CD4-positive, CD25-positive, alpha-beta regulatory T cell (primary cell): ENCODE measurements at regions not wholly inside any gene's neighbourhood (a gene's known extent, or its start where the extent isn't known, plus 50 kb on each side); places are given as distances from the start of the nearest gene placed in this dataset.
A peak's percentile ranks its signal among the peaks of the same experiment; 100 is the strongest.
"Not testable (repeated sequence)": the region's sequence is repeated elsewhere in the genome, so short reads cannot be mapped to it uniquely, and the experiment has no call there.

Experiments
- ATAC-seq, 2 donors: fragments of 150-1000 bp; cut with Tn5 transposase; one replicate each; pipeline ENCODE4 v1.10.0; 2021; ENCODE audit warnings: low read depth in 2 of 2, moderate number of reproducible peaks in 2 of 2, moderate library complexity in 1 of 2
- DNase-seq, 3 donors: peaks; one replicate each; pipeline versions ENCODE4 v3.0.0 to v3.0.0-alpha.2; 2012 to 2022; ENCODE audit warnings: mixed read lengths in 1 of 3
- H3K27ac ChIP-seq: one replicate; pipeline ENCODE4 v1.7.0; 2013; ENCODE audit warnings: mild to moderate bottlenecking, low read length; ENCODE audit not compliant: insufficient read depth, poor library complexity, severe bottlenecking
- H3K27me3 ChIP-seq: one replicate; pipeline ENCODE4 v1.7.0; 2013; ENCODE audit warnings: low read length; ENCODE audit not compliant: control insufficient read depth, insufficient read depth
- H3K36me3 ChIP-seq: one replicate; pipeline ENCODE4 v1.7.0; 2013; ENCODE audit warnings: mild to moderate bottlenecking, low read length, moderate library complexity; ENCODE audit not compliant: control insufficient read depth, insufficient read depth
- H3K4me1 ChIP-seq: 2 replicates; pipeline ENCODE4 v1.7.0; 2013; ENCODE audit warnings: mild to moderate bottlenecking, low read length; ENCODE audit not compliant: insufficient read depth, control insufficient read depth, poor library complexity, severe bottlenecking
- H3K4me3 ChIP-seq: one replicate; pipeline ENCODE4 v1.7.0; 2013; ENCODE audit warnings: low read depth, mild to moderate bottlenecking, low read length, moderate library complexity
- H3K9me3 ChIP-seq, 2 experiments: 1 replicate in 1 of 2; 2 replicates in 1 of 2; pipeline ENCODE4 v1.7.0; 2013; ENCODE audit warnings: low read length in 2 of 2, mild to moderate bottlenecking in 1 of 2, moderate library complexity in 1 of 2; ENCODE audit not compliant: control insufficient read depth in 2 of 2
- H3K27ac Mint-ChIP-seq, 3 donors: one replicate each; pipeline ENCODE4 v1.8.0; 2020 to 2022; ENCODE audit warnings: mild to moderate bottlenecking in 3 of 3, mixed read lengths in 3 of 3, moderate library complexity in 2 of 3
- H3K27me3 Mint-ChIP-seq: one replicate; pipeline ENCODE4 v1.8.0; 2022; ENCODE audit warnings: mild to moderate bottlenecking, mixed read lengths
- H3K36me3 Mint-ChIP-seq: one replicate; pipeline ENCODE4 v1.8.0; 2020; ENCODE audit warnings: mixed read lengths
- H3K4me1 Mint-ChIP-seq, 4 donors: one replicate each; pipeline ENCODE4 v1.8.0; 2020 to 2022; ENCODE audit warnings: mixed read lengths in 4 of 4, mild to moderate bottlenecking in 1 of 4
- H3K4me3 Mint-ChIP-seq, 4 donors: one replicate each; pipeline ENCODE4 v1.8.0; 2020 to 2022; ENCODE audit warnings: mild to moderate bottlenecking in 4 of 4, mixed read lengths in 4 of 4, moderate library complexity in 3 of 4
- H3K9me3 Mint-ChIP-seq, 7 donors: one replicate each; pipeline ENCODE4 v1.8.0; 2020 to 2022; ENCODE audit warnings: mixed read lengths in 7 of 7, mild to moderate bottlenecking in 3 of 7, moderate library complexity in 2 of 7

- no peaks in the 10 kb centered on the region for H3K27me3 ChIP-seq
- no peak for DNase-seq
- ATAC-seq: no peak
- H3K4me3 ChIP-seq: no peak overlapping the region
- no peak overlapping the region for H3K27ac Mint-ChIP-seq
- no peak overlapping the region for H3K27ac ChIP-seq
- no peaks in the 10 kb centered on the region for H3K27me3 Mint-ChIP-seq
- no peaks in the 10 kb centered on the region for H3K4me1 ChIP-seq
- H3K9me3 Mint-ChIP-seq: peaks cover 0 to 3% (median 0%) of the 10 kb centered on the region in 7 donors
- H3K36me3 ChIP-seq: no peaks in the 10 kb centered on the region
- H3K9me3 ChIP-seq: no peaks in the 10 kb centered on the region
- no peak overlapping the region for H3K4me3 Mint-ChIP-seq
- H3K4me1 Mint-ChIP-seq: no peaks in the 10 kb centered on the region
- no peaks in the 10 kb centered on the region for H3K36me3 Mint-ChIP-seq
These were observed 78.8 kb upstream of the PRR23C start for GRCh38 chr3:139123377-139124095.

GRCh38 chr3:139124197-139124596 is 79.5 kb upstream of the PRR23C start:
- Mint-ChIP-seq H3K4me3 (no peak overlapping the region), H3K27me3 (no peaks in the 10 kb centered on the region), H3K36me3 (no peaks in the 10 kb centered on the region), H3K27ac (no peak overlapping the region), H3K4me1 (no peaks in the 10 kb centered on the region), H3K9me3 (peaks cover 0 to 3% (median 0%) of the 10 kb centered on the region in 7 donors)
- no peak overlapping the region for H3K4me3 ChIP-seq
- DNase-seq: no peak
- H3K27ac ChIP-seq: no peak overlapping the region
- no peaks in the 10 kb centered on the region for H3K36me3 ChIP-seq
- ATAC-seq: no peak
- H3K4me1 ChIP-seq: no peaks in the 10 kb centered on the region
- no peaks in the 10 kb centered on the region for H3K9me3 ChIP-seq
- no peaks in the 10 kb centered on the region for H3K27me3 ChIP-seq

DNA sequence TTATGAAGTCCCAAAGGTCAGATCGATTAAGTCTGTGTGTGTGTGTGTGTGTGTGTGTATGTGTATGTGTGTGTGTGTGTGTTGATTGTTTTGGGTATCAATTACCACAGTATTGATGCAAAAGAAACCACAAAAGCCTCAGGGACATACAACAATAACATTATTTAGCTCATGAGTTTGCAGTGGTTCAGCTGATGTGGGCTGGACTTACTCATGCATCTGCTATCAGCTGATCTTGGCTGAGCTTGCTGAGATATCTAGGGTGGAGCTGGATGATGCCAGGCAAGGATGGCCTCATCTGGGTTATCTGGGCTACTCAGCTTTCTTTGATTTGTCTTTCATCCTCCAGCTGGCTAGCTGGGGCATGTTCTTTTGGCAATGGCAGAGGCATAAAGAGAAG is 82.4 kb upstream of the PRR23C start:
- Mint-ChIP-seq H3K27ac (no peak overlapping the region), H3K27me3 (no peaks in the 10 kb centered on the region), H3K36me3 (no peaks in the 10 kb centered on the region), H3K4me3 (no peak overlapping the region), H3K9me3 (peaks cover 0 to 3% (median 0%) of the 10 kb centered on the region in 7 donors), H3K4me1 (no peaks in the 10 kb centered on the region)
- Histone ChIP-seq H3K27ac (no peak overlapping the region), H3K4me1 (no peaks in the 10 kb centered on the region), H3K27me3 (no peaks in the 10 kb centered on the region), H3K9me3 (no peaks in the 10 kb centered on the region), H3K36me3 (no peaks in the 10 kb centered on the region), H3K4me3 (no peak overlapping the region)
- DNase-seq (no peak), ATAC-seq (no peak)

DNA sequence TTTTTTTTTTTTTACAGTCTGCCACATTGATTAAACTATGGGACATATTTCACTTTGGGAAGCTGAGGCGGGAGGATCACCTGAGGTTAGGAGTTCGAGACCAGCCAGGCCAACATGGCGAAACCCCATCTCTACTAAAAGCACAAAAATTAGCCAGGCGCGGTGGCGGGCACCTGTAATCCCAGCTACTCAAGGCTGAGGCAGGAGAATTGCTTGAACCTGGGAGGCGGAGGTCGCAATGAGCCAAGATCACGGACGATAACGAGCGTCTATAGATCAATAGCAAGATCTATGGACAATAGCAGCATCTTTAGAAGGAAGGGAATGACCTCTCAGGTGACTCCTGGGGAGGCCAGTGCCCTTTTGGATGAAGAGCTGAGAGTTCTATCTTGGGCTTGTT is 82.9 kb upstream of the PRR23C start:
- H3K27me3 ChIP-seq, DNase-seq, H3K27ac Mint-ChIP-seq, H3K36me3 Mint-ChIP-seq, H3K4me3 ChIP-seq, H3K9me3 ChIP-seq, H3K27me3 Mint-ChIP-seq, H3K4me1 ChIP-seq, H3K27ac ChIP-seq, H3K4me1 Mint-ChIP-seq, H3K9me3 Mint-ChIP-seq, ATAC-seq, H3K36me3 ChIP-seq, H3K4me3 Mint-ChIP-seq: not testable (repeated sequence)

DNA sequence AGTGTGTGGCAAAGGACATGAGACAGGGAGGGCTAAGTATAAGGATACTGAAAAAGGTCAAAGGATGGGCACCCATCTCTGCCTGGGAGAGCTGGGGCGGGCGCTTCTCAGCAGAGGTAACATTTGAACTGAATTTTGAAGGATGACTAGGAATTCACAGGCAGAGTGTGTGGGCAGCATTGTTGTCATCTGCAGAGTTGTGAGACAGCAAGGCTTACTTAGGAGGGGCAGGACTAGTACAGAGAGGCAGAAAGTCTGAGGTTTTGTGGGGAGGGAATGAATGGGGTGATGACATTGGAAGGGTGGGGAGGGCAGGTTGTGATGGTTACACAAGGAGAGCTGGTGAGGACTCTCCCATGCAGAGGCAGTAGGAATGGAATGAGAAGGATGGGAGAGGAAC is 84.1 kb upstream of the PRR23C start:
- no peaks in the 10 kb centered on the region for H3K27me3 Mint-ChIP-seq
- no peak for ATAC-seq
- H3K4me3 ChIP-seq: no peak overlapping the region
- H3K9me3 ChIP-seq: no peaks in the 10 kb centered on the region
- no peaks in the 10 kb centered on the region for H3K36me3 ChIP-seq
- H3K27ac ChIP-seq: no peak overlapping the region
- H3K27me3 ChIP-seq: no peaks in the 10 kb centered on the region
- no peaks in the 10 kb centered on the region for H3K4me1 Mint-ChIP-seq
- no peak for DNase-seq
- H3K4me1 ChIP-seq: no peaks in the 10 kb centered on the region
- no peaks in the 10 kb centered on the region for H3K36me3 Mint-ChIP-seq
- no peak overlapping the region for H3K4me3 Mint-ChIP-seq
- H3K27ac Mint-ChIP-seq: no peak overlapping the region
- H3K9me3 Mint-ChIP-seq: peaks cover 0 to 1% (median 0%) of the 10 kb centered on the region in 7 donors

DNA sequence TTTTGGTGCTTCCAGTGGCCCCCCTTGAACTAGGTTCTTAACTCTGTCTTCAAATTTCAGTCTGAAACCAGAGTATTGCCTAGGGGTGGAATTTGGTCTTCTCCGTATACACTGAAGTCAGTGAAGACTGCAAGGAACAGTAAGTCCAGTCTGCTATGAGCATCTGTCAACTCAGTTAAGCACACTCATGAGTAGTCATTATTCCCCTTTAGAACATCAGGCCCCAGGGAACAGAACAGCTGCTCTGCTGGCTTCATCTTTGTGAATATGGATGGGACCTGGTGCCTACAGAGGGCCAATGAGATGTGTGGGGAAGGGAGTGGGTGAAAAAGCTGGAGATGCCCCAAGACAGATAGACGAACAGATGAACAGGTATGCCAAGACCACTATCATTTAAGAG is 85.2 kb upstream of the PRR23C start:
- H3K4me1 Mint-ChIP-seq: no peaks in the 10 kb centered on the region
- H3K4me3 Mint-ChIP-seq: no peak overlapping the region
- no peaks in the 10 kb centered on the region for H3K27me3 Mint-ChIP-seq
- no peak for DNase-seq
- H3K36me3 Mint-ChIP-seq: no peaks in the 10 kb centered on the region
- no peaks in the 10 kb centered on the region for H3K9me3 ChIP-seq
- H3K4me3 ChIP-seq: no peak overlapping the region
- no peaks in the 10 kb centered on the region for H3K27me3 ChIP-seq
- no peak for ATAC-seq
- no peak overlapping the region for H3K27ac Mint-ChIP-seq
- no peaks in the 10 kb centered on the region for H3K36me3 ChIP-seq
- H3K27ac ChIP-seq: no peak overlapping the region
- no peaks in the 10 kb centered on the region for H3K4me1 ChIP-seq
- H3K9me3 Mint-ChIP-seq: no peaks in the 10 kb centered on the region

DNA sequence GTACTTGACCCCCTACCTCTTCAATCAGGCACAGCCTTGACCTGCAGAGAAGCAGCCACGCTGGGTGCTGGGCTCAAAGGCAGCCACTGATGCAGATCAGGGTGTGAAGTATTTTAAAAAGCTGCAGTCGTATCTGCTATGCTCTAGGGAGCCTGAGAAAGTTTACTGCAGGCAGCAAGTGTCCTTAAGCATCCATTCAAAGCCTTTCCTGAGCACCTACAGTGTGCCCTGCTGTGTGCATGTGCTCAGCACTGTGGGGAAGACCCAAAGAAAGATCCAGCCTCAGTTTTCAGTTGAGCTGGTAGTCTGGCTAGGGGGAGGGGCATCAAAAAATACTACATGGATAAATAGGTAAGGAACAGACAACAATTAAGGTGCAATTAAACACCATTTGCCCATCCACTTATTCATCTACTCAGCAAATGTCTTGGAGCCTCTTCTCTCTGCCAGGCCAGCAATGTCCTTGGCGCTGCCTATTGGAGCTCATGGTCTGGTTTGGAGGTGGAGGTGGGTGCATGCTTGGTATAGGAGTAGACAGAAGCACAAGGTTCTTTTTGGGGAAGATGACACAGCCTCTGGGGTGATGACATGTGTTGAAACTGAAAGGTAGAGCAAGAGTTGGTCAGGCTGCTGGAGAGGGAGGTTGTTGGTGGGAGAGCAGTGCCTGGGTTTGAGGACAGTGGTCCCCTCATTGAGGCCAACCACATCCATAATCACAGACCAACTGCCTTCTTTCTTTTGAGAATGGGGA is 85.9 kb upstream of the PRR23C start:
- Mint-ChIP-seq H3K27ac (peak overlapping the region in 1 of 3 donors; percentile 49), H3K4me3 (no peak overlapping the region), H3K9me3 (no peaks in the 10 kb centered on the region), H3K4me1 (no peaks in the 10 kb centered on the region), H3K36me3 (no peaks in the 10 kb centered on the region), H3K27me3 (no peaks in the 10 kb centered on the region)
- Histone ChIP-seq H3K27ac (no peak overlapping the region), H3K27me3 (no peaks in the 10 kb centered on the region), H3K36me3 (no peaks in the 10 kb centered on the region), H3K4me1 (no peaks in the 10 kb centered on the region), H3K4me3 (no peak overlapping the region), H3K9me3 (no peaks in the 10 kb centered on the region)
- DNase-seq (no peak), ATAC-seq (no peak)

GRCh38 chr3:139131951-139132350 is 87.3 kb upstream of the PRR23C start:
- no peak overlapping the region for H3K4me3 Mint-ChIP-seq
- no peak overlapping the region for H3K27ac Mint-ChIP-seq
- H3K36me3 Mint-ChIP-seq: no peaks in the 10 kb centered on the region
- ATAC-seq (no peak), DNase-seq (no peak)
- H3K27me3 Mint-ChIP-seq: no peaks in the 10 kb centered on the region
- no peaks in the 10 kb centered on the region for H3K36me3 ChIP-seq
- H3K27me3 ChIP-seq: no peaks in the 10 kb centered on the region
- H3K4me1 Mint-ChIP-seq: no peaks in the 10 kb centered on the region
- no peaks in the 10 kb centered on the region for H3K9me3 ChIP-seq
- H3K9me3 Mint-ChIP-seq: no peaks in the 10 kb centered on the region
- no peak overlapping the region for H3K27ac ChIP-seq
- no peaks in the 10 kb centered on the region for H3K4me1 ChIP-seq
- H3K4me3 ChIP-seq: no peak overlapping the region
